ENCODE measurements at regions not wholly inside any gene's neighbourhood (a gene's known extent, or its start where the extent isn't known, plus 50 kb on each side); places are given as distances from the start of the nearest gene placed in this dataset.

GRCh38 chr18:78113136-78113939 is 863.7 kb downstream of the GALR1 start:
- no peak for DNase-seq (ENCODE audit: low read depth in 2 of 2)

GRCh38 chr18:78113940-78114251 is 864.2 kb downstream of the GALR1 start:
- DNase-seq (ENCODE audit: low read depth in 2 of 2), result no peak

- DNase-seq (ENCODE audit: low read depth in 2 of 2), result no peak
Observed at GRCh38 chr18:78115896-78116561, 863.6 kb upstream of the SALL3 start.

- no peak for DNase-seq (ENCODE audit: low read depth in 2 of 2)
Observed at GRCh38 chr18:78123144-78123909, 856.3 kb upstream of the SALL3 start.

GRCh38 chr18:78123926-78124797 is 855.5 kb upstream of the SALL3 start:
- no peak for DNase-seq (ENCODE audit: low read depth in 2 of 2)

- no peak for DNase-seq (ENCODE audit: low read depth in 2 of 2)
Observed at GRCh38 chr18:78125206-78125896, 854.3 kb upstream of the SALL3 start.

GRCh38 chr18:78126106-78126505 is 853.5 kb upstream of the SALL3 start:
- DNase-seq (ENCODE audit: low read depth in 2 of 2), result no peak

- DNase-seq (ENCODE audit: low read depth in 2 of 2), result no peak
Observed at GRCh38 chr18:78126536-78126935, 853.1 kb upstream of the SALL3 start.

GRCh38 chr18:78127041-78127440 is 852.6 kb upstream of the SALL3 start:
- DNase-seq (ENCODE audit: low read depth in 2 of 2), result no peak

- no peak for DNase-seq (ENCODE audit: low read depth in 2 of 2)
Observed at GRCh38 chr18:78128004-78128403, 851.6 kb upstream of the SALL3 start.

GRCh38 chr18:78129260-78129659 is 850.4 kb upstream of the SALL3 start:
- no peak for DNase-seq (ENCODE audit: low read depth in 2 of 2)

GRCh38 chr18:78130232-78131195 is 849.1 kb upstream of the SALL3 start:
- no peak for DNase-seq (ENCODE audit: low read depth in 2 of 2)

GRCh38 chr18:78133729-78134128 is 845.9 kb upstream of the SALL3 start:
- no peak for DNase-seq (ENCODE audit: low read depth in 2 of 2)

- DNase-seq (ENCODE audit: low read depth in 2 of 2), result no peak
Observed at GRCh38 chr18:78136986-78137385, 842.6 kb upstream of the SALL3 start.

- DNase-seq (ENCODE audit: low read depth in 2 of 2), result no peak
Observed at GRCh38 chr18:78138983-78139496, 840.6 kb upstream of the SALL3 start.

- no peak for DNase-seq (ENCODE audit: low read depth in 2 of 2)
Observed at GRCh38 chr18:78140294-78140693, 839.3 kb upstream of the SALL3 start.

GRCh38 chr18:78144669-78145068 is 834.9 kb upstream of the SALL3 start:
- no peak for DNase-seq (ENCODE audit: low read depth in 2 of 2)

- DNase-seq (ENCODE audit: low read depth in 2 of 2), result no peak
Observed at GRCh38 chr18:78145096-78145495, 834.5 kb upstream of the SALL3 start.

GRCh38 chr18:78146136-78147085 is 833.2 kb upstream of the SALL3 start:
- no peak for DNase-seq (ENCODE audit: low read depth in 2 of 2)

Measured in stimulated activated CD4-positive, alpha-beta T cell treated with anti-CD3 and anti-CD28 coated beads, Interleukin-12 subunit alpha, Interleukin-12 subunit beta, amount 100 ng/mL, for 24 hours (primary cell).